GM21576 (cell line): ENCODE measurements at regions not wholly inside any gene's neighbourhood (a gene's known extent, or its start where the extent isn't known, plus 50 kb on each side); places are given as distances from the start of the nearest gene placed in this dataset.
"Not testable (repeated sequence)": the region's sequence is repeated elsewhere in the genome, so short reads cannot be mapped to it uniquely, and the experiment has no call there.

Experiments used
- ATAC-seq: cut with Tn5 transposase; IDR thresholded peaks from one replicate; pipeline ENCODE4 v1.9.1; 2021; ENCODE audit warnings: mild to moderate bottlenecking, moderate library complexity; ENCODE audit not compliant: unreplicated experiment

DNA sequence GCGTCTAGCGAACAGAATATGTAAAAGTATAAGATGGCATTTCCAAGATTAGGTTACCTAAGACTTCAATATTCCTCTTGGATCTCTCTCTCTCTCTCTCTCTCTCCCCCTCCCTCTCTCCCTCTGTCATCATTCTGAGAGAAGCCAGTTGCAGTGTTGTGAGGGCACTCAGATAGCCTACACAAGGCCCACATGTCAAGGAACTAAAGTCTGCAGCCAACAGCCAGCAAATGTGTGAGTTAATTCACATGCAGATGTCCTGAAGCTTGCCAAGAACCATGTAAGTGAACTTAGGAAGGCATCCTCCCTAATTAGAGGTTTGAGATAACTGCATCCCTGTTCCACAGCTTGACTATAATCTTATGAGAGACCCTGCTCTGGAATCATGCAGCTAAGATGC is 822.9 kb upstream of the PRR20A start:
- ATAC-seq: no peak

DNA sequence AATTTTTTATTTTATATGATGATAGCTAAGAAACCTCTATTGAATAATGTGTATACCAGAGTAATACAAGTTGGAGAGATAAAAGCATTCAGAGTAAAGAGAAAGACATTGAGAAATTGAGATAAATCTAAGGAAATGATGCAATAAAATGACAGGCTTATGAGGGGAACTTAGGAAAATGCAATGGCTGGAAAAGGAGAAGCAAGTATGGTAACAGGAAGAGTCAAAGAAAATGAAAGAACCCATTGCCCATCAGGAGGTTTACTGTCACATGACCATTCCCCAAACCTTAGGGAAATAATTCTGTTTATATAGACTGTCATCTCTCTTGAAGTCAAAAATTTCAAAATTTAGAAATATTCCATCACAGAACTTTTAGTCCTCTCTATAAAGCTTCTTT is 808.0 kb upstream of the PRR20A start:
- no peak for ATAC-seq

DNA sequence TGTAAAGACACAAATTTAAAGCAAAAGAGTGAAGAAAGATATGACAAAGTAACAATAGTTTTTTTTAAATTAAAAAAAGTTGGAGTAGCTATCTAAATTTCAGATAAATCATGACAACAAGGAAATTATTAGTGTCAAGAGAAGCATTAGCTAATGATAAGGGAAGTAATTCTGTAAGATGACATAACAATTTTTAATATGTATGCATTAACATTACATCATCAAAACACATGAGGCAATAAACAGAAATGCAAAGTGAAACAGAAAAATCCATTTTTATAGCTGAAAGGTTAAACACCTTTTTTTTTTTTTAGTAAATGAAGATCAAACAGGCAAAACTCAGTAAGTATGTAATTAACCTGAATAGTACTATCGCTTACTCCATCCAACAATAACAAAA is 804.9 kb upstream of the PRR20A start:
- no peak for ATAC-seq

DNA sequence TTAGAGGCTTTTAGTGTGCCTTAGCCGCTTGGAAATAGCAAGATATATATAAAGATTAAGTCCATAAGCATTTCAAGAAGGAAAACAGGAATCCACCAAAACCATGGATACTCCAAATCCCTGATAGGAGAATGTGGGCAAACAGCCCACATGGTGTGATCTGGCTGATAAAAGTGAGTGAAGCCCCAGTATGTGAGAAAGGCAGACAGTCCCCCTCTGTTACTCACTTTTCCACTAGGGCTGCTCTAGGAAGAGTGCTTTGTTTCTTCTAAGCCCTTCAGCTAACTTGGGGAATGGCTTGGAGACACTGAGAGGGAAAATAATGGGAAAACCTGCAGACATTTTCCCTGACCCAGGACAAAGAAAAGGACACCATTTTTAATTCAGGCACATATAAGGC is 802.3 kb upstream of the PRR20A start:
- no peak for ATAC-seq

DNA sequence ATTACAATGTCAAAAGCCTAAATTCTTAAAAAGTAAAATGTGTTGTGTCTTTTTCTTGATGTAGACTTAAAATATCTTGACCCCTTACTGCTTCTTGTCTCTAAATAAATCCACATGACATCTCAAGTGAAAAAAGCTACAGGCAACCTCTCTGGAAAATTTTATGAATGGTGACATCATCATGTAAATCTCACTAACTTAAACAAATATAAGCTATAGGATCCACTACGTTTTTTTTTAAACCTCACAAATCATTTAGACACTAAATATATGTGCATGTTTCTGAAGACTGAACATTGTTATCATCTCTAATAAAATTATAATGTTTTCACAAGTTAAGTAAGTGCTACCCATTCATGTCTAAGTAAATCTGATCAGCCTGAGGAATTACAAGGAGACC is 793.7 kb upstream of the PRR20A start:
- ATAC-seq: no peak

DNA sequence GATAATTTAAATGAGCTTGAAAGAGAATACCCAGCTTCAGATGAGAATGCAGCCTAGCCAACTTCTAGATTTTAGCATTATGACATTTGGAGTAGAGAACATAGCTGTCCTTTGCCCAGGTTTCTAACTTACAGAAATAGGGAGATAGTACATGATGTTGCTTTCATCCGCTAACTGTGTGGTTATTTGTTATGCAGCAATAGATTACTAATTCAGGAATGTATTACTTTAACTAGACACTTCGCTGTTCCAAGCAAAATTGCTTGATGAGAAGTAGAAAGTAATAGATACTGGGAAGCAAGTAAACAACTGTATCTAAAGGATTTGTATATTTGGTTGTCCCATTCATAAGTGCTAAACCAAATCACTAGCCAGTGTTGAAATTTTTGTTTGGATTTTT is 790.9 kb upstream of the PRR20A start:
- no peak for ATAC-seq

DNA sequence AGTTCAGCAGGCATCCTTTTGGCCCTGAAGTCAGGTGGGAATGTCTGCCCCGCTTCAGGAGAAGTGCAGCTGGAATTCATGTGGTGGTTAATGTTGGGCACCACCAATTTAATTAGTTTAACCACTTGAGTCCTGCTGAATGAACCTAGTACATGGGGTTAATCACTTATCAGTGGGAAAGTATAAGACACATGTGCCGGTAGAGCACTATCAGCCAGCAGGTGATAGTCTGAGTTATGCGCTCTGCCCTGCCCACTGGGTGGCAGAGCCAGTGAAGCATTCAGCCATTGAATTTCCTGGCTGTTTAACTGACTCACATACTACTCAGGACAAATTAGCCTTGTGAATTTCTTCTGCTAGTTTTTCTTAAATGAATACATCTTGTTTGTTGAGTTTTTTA is 789.7 kb upstream of the PRR20A start:
- no peak for ATAC-seq

DNA sequence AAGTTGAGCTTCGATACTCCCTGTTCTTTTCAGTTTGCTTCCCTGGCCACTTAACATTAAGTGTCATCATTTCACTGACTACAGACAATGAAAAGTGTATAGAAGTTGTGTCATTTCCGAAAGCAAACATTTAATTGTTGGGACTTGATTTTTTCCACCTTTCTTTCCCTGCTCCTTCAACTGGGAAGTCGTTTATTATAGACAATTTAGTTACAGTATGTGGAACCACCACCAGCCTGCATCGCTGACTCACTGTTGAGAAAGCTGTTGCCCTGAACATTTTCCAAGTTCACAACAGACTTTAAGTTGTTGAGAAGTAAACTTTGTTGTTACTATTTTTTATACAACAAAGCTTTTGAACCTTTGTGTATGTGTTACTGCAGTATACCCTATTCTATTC is 788.4 kb upstream of the PRR20A start:
- no peak for ATAC-seq

DNA sequence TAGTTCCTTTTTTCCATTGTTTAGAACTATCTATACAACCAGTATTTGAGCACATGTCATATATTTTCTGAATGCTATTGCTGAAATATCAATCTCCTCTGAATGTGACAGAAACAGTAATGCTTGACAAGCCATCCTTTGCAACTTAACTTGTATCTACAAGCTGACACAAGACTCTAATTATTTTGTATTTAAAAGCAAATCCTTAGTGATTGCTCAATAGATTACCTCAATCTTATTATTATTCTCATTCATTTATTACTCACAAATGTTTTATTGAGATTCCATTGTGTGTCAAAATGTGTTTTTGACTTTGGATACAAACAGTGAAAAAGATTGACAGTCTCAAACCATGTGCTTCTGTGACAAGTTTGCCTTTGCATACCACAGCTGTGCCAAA is 787.8 kb upstream of the PRR20A start:
- no peak for ATAC-seq

DNA sequence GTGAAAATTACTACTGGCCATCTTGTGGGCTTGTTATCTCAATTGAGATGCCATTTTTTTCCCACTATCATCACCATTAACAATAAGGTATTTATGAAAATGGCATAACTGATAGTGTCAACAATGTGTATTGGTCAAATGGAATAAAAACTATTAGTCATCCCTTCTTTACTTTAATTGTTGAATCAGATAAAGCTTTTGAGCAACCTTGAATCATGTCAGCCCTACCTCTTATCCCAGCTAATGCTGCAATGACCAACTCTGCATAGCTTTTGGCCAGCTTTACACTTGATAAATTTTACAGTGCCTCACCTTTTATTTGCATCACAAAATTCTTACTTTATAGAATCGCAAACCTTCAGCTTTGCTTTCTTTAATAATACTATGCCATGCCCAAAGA is 784.0 kb upstream of the PRR20A start:
- ATAC-seq: no peak

DNA sequence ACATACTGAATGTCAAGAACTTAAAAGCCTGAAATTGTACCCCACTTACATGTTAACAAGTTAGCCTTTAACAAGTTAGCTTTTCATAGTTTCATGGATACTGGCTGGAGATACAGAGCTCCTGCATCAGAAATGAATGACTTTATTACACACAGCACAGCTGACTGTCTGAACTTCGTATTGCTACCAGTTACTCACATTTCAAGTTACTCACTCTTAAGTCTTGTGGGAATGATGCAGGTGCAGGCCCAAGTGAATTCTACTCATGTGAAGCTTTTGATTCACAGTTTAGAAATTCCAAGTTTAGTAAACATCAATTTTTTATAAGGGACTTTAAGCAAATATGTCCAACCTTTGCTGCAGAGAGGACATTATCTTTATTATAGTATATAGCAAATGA is 762.2 kb upstream of the PRR20A start:
- ATAC-seq: no peak

DNA sequence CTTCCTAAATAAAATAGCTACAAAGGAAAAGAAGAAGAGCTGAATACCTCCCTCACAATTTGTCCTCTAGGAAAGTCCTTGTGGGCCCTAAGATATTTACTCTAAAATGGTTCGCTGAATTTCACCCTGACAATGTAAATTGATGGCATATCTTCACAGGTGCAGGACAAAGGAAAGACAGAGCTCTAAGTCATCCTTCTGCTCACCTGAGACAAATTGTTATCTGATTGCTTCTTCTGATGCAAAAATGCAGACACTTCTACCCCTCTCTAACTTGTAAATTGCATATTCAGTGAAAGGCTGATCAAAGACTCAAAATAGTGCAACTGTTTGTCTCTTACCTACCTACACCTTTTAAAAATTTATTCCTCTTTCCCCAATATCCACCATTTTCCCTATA is 747.2 kb upstream of the PRR20A start:
- no peak for ATAC-seq

DNA sequence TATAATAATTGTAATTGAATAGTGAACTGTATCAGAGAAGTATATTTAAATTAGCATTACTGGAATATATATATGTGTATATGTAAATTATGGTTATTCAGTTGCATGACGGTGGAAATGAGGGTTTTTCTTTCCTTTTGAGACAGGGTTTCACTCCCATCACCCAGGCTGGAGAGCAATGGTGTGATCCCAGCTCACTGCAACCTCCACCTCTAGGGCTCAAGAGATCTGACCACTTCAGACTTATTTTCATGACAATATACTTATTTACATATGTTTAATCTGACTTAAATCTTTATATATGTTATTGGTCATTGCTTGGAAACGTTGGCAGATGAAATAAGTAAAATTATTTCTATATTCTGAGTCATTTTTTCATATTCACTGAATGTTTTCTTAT is 744.4 kb upstream of the PRR20A start:
- ATAC-seq: no peak

DNA sequence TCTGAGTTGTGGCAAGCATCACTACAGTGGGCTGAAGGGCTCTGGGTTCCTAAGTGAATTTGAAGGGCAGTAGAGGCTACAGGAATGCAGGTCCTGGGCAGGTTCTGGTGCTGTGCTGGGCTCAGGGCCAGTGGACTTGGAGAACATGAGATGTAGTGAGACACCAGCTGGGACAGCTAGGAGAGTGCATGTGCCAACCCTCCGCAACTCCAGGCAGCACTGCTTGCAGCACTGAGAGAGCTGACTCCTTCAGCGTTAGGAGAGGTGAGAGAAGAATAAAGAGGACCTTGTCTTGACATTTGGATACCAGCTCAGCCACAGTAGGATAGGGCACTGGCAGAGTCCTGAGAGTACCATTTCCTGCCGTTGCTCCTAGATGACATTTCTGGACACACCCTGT is 739.9 kb upstream of the PRR20A start:
- ATAC-seq: no peak

DNA sequence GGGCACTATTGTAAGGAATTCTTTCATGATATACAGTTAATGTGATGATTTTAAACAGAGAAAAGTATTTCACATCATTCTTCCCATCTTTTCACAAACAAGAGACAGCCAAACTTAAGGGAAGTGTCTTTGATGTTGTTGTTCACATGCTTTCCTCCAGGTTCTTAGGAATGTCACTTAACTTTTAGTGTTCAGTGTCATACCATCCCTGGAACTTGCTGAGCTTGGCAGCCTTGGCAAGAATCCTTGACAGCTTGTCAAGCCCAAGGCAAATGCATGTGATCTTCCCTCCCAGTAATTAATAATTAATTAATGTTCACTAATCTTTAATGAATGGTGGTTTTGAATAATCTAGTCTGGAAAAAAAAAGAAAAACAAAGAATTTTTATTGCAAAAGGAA is 727.9 kb upstream of the PRR20A start:
- no peak for ATAC-seq

DNA sequence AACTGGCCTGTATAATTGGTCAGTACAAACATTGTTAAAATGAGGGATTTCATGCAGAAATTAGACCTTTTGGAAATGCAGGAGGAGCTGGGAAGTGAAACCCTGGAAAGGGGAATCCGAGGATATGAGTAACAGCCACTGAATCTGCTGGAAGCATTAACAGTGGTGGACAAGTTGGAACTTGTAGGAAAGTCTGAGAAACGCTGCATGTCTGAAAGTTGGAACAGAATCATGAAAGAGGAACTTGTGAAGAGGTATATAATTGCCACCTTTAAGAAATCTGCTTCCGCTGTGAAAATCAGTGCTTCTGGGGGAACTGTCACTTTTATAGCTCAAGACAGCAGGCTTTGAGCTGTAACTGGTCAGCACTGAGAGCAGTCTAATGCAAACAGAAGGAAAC is 716.5 kb upstream of the PRR20A start:
- ATAC-seq: no peak

DNA sequence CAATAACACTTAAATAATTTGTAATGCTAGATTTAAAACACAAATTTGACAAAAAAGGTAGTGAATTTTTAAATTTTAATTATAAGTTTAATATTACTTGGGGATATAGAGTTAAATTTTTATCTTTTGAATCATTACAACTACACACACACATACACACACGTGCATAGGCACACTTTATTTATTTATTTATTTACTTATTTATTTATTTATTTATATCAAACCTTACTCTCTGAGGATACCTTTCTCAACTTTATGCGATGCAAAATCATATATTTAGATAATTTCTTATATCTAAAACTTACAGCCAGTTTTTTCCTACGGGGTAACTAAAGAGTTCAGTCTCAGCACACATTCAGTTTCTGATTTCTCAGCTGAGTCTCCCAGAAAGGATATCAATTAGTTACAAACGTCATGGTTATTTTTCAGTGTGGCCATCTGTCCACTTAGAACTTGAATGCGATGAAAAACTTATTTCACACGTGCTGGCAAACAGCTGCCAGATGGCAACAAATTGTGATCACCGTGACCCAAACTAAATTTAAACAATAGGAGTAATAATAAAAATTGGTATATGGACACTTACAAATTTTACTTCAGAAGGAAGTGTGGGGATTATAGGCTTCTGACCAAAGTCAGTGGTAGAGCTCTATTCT is 683.1 kb upstream of the PRR20A start:
- no peak for ATAC-seq

DNA sequence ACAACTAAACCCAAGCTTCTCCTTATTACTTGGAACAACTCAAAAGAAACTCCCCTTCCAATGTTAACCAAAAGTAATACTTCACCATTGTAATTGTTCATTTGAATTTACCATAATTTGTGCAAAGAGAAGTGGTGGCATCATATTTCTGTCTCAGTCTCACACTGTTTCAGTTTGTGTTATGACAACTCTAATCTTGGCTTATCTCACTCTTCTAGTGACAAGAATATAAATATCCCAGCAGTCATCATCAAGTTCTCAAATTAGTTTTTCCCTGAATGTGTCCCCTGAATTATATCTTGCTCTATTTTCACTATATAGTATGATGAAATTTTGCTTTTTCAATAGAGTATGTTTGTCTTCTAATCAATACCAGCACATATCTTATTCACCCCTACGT is 681.4 kb upstream of the PRR20A start:
- no peak for ATAC-seq

DNA sequence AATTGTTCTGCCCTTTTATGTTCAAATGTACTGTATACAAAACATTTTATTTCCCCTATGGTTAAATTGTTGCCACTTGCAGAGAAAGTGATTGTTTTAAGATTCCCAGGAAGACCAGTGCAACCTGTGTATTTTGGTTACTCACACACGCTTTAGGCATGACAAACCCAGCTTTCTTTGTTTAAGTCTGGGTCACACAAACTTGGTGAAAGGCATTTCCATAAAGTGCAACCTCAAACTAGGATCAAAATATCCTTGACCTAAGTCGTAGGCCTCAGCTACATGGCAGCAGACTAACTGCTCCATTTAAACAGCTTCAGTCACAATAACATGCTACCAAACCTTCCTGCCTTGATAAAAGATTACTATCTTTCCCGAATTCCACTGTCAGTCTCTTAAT is 639.0 kb upstream of the PRR20A start:
- ATAC-seq: no peak

DNA sequence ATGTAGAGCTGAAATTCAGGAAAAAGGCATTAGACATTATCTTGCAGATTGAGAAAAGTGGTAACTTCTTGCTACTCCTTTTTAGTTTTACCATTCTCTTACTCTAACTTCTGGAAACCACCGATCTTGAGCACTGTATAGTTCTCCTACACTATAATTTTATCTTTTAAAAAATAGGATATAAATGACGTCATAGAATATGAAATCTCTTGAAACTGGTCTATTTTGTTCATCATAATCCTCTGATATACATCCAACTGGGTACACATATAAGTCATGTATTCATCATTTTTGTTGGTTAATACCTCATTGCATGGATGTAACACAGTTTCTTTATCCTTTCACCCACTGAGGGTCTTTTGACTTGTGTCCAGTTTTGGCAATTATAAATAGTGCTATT is 629.9 kb upstream of the PRR20A start:
- no peak for ATAC-seq

DNA sequence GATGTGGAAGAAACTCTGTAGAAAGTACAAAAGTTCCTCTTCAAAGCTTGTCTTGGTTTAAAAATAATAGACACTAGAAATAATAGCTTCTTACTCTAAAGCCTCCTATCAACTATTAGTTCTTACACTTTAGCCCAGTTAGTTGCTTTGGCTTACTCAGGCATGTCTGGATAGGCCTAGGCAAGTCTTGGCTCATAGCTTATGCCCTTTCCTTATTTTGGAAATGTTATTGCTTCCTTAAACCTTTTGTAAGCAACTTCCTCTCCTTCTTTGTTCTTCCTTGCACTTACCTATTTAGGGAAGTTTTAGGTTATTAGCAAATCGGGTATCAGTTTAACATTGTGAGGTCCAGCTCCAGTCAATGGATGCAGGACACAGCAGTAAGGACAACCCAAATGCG is 628.4 kb upstream of the PRR20A start:
- not testable (repeated sequence) for ATAC-seq

DNA sequence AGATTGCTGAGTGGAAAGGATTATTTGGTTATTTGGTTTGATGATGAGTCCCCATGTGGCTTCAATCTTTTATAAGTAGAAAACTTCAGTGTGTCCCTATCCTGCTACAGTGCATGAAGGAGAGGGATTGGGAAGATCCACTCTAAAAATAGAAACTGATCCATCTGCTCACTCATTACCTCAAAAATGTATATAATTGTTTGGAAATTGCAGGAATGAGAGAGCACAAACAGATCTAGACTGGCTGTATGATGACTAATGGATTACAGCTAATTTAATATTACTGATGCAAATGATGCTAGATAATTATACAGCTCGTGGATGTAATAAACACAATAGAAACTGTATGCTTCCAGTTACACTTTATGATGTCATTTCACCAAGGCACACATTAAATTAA is 625.3 kb upstream of the PRR20A start:
- ATAC-seq: no peak

DNA sequence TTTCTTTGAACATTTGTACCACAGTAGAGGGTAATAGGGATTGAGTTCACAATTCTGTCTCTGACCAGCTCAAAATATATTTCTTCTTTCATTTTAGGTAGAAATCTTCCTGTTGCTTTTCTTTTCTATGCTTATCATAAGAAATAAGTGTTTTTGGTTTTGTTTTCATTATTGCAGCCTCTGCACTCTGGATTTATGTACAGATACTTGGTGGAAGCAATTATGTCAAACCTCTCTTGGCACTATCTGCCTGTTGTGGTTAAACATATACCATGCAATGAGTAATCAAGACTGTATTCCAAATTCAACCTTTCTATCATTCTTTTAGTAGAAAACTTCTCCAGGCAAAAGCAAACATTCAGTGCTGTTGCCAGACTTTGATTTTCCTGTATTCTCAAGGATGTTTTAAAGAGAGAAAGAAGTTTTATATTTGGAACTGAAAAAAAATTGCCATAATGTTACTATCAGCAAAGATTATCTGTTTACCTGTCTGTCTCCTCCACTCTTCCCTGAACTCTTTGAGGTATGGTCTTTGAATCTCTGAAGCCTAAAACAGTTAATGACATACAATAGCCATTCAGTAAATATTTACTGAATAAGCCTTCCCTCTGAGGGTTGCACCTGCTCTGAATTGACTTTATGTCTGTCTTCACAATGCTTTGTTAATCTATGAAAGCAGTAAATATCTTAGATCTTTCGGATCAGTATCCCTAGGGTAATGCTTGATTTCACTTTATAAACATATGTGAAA is 612.5 kb upstream of the PRR20A start:
- no peak for ATAC-seq
